Peyer's patch (tissue), 4 donors: ENCODE measurements at regions not wholly inside any gene's neighbourhood (a gene's known extent, or its start where the extent isn't known, plus 50 kb on each side); places are given as distances from the start of the nearest gene placed in this dataset.

Experiments used
- POLR2A ChIP-seq, 2 donors: fragments of 450-650 bp; IDR thresholded peaks; one replicate each; pipeline ENCODE4 v1.5.1; 2017; ENCODE audit warnings: antibody characterized with exemption in 2 of 2, mild to moderate bottlenecking in 2 of 2, moderate library complexity in 2 of 2
- TF ChIP-seq, protein P1 (sequence below), 6 experiments: fragments of 450-650 bp in 4 of 6; fragments of 200-600 bp in 2 of 6; sonication (generic) in 1 of 6; IDR thresholded peaks; one replicate each; pipeline ENCODE4 v1.5.1; 2017 to 2019; ENCODE audit warnings: antibody characterized with exemption in 6 of 6, mild to moderate bottlenecking in 3 of 6, moderate library complexity in 1 of 6

DNA sequence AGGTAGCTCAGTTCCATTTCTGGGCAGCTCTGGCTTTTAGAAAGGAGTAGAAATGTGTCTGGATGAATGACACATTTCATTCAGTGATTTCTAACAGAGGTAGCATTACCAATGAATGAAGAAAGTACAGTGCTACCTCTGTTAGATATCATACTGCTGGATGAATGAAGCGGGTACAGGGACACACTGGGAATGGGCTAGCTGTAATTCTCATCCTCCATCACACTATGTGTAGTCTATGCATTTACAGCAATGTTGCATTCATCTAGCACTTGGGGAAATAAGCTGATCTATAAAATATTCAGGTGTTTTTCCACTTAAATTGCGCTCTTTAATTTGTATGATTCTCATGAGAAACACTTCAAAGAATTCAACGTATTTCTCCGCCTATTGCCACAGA is 158.3 kb upstream of the IRX5 start:
- TF ChIP-seq, protein P1, sequence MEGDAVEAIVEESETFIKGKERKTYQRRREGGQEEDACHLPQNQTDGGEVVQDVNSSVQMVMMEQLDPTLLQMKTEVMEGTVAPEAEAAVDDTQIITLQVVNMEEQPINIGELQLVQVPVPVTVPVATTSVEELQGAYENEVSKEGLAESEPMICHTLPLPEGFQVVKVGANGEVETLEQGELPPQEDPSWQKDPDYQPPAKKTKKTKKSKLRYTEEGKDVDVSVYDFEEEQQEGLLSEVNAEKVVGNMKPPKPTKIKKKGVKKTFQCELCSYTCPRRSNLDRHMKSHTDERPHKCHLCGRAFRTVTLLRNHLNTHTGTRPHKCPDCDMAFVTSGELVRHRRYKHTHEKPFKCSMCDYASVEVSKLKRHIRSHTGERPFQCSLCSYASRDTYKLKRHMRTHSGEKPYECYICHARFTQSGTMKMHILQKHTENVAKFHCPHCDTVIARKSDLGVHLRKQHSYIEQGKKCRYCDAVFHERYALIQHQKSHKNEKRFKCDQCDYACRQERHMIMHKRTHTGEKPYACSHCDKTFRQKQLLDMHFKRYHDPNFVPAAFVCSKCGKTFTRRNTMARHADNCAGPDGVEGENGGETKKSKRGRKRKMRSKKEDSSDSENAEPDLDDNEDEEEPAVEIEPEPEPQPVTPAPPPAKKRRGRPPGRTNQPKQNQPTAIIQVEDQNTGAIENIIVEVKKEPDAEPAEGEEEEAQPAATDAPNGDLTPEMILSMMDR (IDR thresholded peaks at IDR 0.05), result no peak
- TF ChIP-seq POLR2A (IDR thresholded peaks at IDR 0.05), result no peak
